ENCODE measurements at regions not wholly inside any gene's neighbourhood (a gene's known extent, or its start where the extent isn't known, plus 50 kb on each side); places are given as distances from the start of the nearest gene placed in this dataset.

- TF ChIP-seq CTCF (optimal IDR thresholded peaks at IDR 0.05 in 1 of 3, IDR thresholded peaks at IDR 0.05 in 1 of 3, conservative IDR thresholded peaks at IDR 0.05 in 1 of 3; ENCODE audit: extremely low read depth in 1 of 3, insufficient read depth in 2 of 3, low read length in 3 of 3) (no peak), EZH2 (IDR thresholded peaks at IDR 0.05; ENCODE audit: low read length) (no peak)
Observed at GRCh38 chr9:96183751-96184150, 118.2 kb downstream of the HSD17B3 start.

Data from keratinocyte (primary cell).